Spleen (tissue), 11 donors: ENCODE measurements at regions not wholly inside any gene's neighbourhood (a gene's known extent, or its start where the extent isn't known, plus 50 kb on each side); places are given as distances from the start of the nearest gene placed in this dataset.

ENCODE experiments used
- DNase-seq: peaks from one replicate; pipeline ENCODE4 v3.0.0-alpha.2; 2020
- H3K27ac ChIP-seq, 8 donors: fragments of 200-600 bp; sonication (generic) in 7 of 8; 1 replicate in 4 of 8; 2 replicates in 4 of 8; pipeline versions ENCODE4 v1.5.0 to v1.8.0; 2016 to 2021; ENCODE audit warnings: inconsistent platforms in 4 of 8, mild to moderate bottlenecking in 4 of 8, moderate library complexity in 1 of 8
- H3K27me3 ChIP-seq, 7 donors: fragments of 200-600 bp; sonication (generic) in 6 of 7; replicated peaks in 1 of 7; 1 replicate in 4 of 7; 2 replicates in 3 of 7; pipeline versions ENCODE4 v1.5.0 to v1.8.0; 2016 to 2021; ENCODE audit warnings: inconsistent platforms in 3 of 7, mild to moderate bottlenecking in 1 of 7
- H3K36me3 ChIP-seq, 6 donors: fragments of 200-600 bp; sonication (generic) in 5 of 6; 1 replicate in 4 of 6; 2 replicates in 2 of 6; pipeline versions ENCODE4 v1.5.0 to v1.8.0; 2016 to 2021; ENCODE audit warnings: inconsistent platforms in 2 of 6
- H3K4me1 ChIP-seq, 6 donors: fragments of 200-600 bp; sonication (generic) in 5 of 6; 1 replicate in 3 of 6; 2 replicates in 3 of 6; pipeline versions ENCODE4 v1.5.0 to v1.8.0; 2016 to 2021; ENCODE audit warnings: inconsistent platforms in 3 of 6
- H3K4me3 ChIP-seq, 8 donors: fragments of 200-600 bp; sonication (generic) in 7 of 8; 1 replicate in 4 of 8; 2 replicates in 4 of 8; pipeline versions ENCODE4 v1.5.0 to v1.8.0; 2016 to 2021; ENCODE audit warnings: inconsistent platforms in 4 of 8, mild to moderate bottlenecking in 4 of 8, moderate library complexity in 2 of 8
- H3K9me3 ChIP-seq, 8 donors: fragments of 200-600 bp; sonication (generic) in 7 of 8; 1 replicate in 4 of 8; 2 replicates in 4 of 8; pipeline versions ENCODE4 v1.5.0 to v1.8.0; 2016 to 2021; ENCODE audit warnings: inconsistent platforms in 4 of 8
- POLR2A ChIP-seq, 3 donors: fragments of 450-650 bp; IDR thresholded peaks; one replicate each; pipeline ENCODE4 v1.5.1; 2017; ENCODE audit warnings: antibody characterized with exemption in 3 of 3, mild to moderate bottlenecking in 1 of 3
- POLR2AphosphoS5 ChIP-seq, 3 donors: sonication (generic); formaldehyde crosslinking; IDR thresholded peaks; one replicate each; pipeline ENCODE4 v1.5.1; 2017; ENCODE audit warnings: antibody characterized with exemption in 3 of 3
- WGBS, 5 donors: extraction: QIAGEN DNeasy Blood & Tissue Kit in 3 of 5; methylation state at CpG; one replicate each; pipeline versions ENCODE4 v1.1.5 to v1.1.7; 2013 to 2018; 5-methylcytosine and 5-hydroxymethylcytosine counted together
- intact Hi-C: fragments of 100-400 bp; cut with DNase I; formaldehyde crosslinking; loops from one replicate; pipeline ENCODE4 v1.15.0; 2023; ENCODE audit warnings: low total_unique reads
- TF ChIP-seq, protein P1 (sequence below), 11 experiments: fragments of 200-600 bp in 7 of 11; fragments of 450-650 bp in 4 of 11; sonication (generic) in 4 of 11; IDR thresholded peaks in 8 of 11; conservative IDR thresholded peaks in 3 of 11; 1 replicate in 7 of 11; 2 replicates in 4 of 11; pipeline versions ENCODE4 v1.4.0 to v1.8.0; 2016 to 2021; ENCODE audit warnings: antibody characterized with exemption in 11 of 11, inconsistent platforms in 4 of 11, mild to moderate bottlenecking in 1 of 11
- donor health status: healthy with polysubstance abuse.
- donor health status: DM: no; HTN: no; CAD: no; lungs with moderate emphysema.
- donor health status: DM: no; HTN: no; CAD: no.
- donor health status: Bipolar disorder and iron deficiency.
- donor health status: healthy.
- donor health status: DM: no; HTN: no; CAD: no.
- donor health status: DM: yes; HTN: yes; CAD: no.

DNA sequence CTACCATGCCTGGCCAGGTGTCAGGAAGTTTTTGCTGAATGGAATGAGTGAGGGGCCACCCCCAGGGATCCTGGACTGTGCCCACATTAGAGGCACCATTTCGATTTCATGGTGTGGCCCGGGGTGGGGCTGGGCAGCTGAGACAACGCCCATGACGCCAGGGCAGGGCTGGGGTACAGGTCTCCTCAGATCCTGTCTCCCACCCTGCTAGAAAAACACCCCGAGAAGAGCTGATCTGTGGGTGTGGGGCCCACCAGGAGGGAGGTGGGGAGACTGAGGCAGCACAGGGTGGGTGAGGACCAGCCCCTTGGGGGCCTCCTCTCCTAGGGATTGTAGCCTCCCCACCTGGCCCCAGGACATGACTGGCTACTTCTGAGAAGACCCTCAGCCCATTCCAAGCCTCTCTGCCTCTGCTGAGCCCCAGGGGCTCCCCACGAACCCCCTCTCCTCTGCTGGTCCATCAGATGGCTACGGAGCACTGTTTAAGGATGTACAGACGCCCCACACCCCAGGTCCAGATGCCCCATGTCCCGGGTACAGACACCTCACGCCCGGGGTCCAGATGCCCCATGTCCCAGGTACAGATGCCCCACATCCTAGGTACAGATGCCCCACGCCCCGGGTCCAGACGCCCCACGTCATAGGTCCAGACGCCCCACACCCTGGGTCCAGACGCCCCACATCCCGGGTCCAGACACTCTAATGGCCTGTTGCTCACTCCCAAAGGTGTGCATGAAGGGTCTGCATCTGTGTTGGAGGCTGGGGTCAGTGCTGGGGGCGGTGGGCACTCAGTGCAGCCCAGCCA lies 99.4 kb downstream of the MICALL2 start:
- Histone ChIP-seq H3K27me3 (peaks cover 0 to 40% (median 11%) of the 10 kb centered on the region in 7 donors), H3K27ac (no peak overlapping the region), H3K9me3 (peaks cover 0 to 25% (median 1%) of the 10 kb centered on the region in 8 donors), H3K36me3 (no peaks in the 10 kb centered on the region), H3K4me3 (no peak overlapping the region), H3K4me1 (no peaks in the 10 kb centered on the region)
- TF ChIP-seq POLR2A (IDR thresholded peaks at IDR 0.05): no peak
- no peak for TF ChIP-seq POLR2AphosphoS5 (IDR thresholded peaks at IDR 0.05)
- TF ChIP-seq, protein P1, sequence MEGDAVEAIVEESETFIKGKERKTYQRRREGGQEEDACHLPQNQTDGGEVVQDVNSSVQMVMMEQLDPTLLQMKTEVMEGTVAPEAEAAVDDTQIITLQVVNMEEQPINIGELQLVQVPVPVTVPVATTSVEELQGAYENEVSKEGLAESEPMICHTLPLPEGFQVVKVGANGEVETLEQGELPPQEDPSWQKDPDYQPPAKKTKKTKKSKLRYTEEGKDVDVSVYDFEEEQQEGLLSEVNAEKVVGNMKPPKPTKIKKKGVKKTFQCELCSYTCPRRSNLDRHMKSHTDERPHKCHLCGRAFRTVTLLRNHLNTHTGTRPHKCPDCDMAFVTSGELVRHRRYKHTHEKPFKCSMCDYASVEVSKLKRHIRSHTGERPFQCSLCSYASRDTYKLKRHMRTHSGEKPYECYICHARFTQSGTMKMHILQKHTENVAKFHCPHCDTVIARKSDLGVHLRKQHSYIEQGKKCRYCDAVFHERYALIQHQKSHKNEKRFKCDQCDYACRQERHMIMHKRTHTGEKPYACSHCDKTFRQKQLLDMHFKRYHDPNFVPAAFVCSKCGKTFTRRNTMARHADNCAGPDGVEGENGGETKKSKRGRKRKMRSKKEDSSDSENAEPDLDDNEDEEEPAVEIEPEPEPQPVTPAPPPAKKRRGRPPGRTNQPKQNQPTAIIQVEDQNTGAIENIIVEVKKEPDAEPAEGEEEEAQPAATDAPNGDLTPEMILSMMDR (IDR thresholded peaks at IDR 0.05 in 8 of 11, conservative IDR thresholded peaks at IDR 0.05 in 3 of 11): no peak
- WGBS, 5 donors: 88 to 94% (median 90%) methylated on average over 16 to 19 of the region's 19 CpGs
- intact Hi-C loops: no loop called here
- peak; percentile 59 for DNase-seq

DNA sequence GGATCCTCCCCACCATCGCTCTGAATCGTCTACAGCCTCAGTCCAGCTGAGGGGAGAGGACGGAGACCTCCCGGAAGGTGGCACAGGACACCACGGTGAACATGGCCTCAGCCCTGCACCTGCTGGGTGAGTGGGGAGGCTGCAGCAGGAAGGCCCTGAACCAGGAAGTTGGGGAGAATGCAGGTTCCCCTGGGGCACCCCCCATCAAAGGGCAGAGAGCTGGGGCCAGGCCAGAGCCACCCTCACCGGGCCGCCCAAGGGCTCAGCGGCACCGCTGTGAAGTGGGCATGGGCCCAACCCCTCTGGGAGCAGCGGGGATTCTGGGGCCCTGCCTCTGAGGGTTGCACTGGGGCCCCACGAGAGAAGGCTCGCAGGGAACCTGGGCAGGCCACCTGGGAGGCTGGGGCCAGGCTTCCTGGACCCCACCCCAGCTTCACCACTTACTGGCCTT lies 98.7 kb downstream of the MICALL2 start:
- peak; percentile 72 for DNase-seq
- WGBS, 5 donors: 61 to 100% (median 87%) methylated on average over 1 to 12 of the region's 12 CpGs
- no peak overlapping the region for H3K4me3 ChIP-seq
- H3K9me3 ChIP-seq: peaks cover 0 to 31% (median 7%) of the 10 kb centered on the region in 8 donors
- intact Hi-C loops: no loop called here
- TF ChIP-seq POLR2AphosphoS5 (IDR thresholded peaks at IDR 0.05) (no peak), POLR2A (IDR thresholded peaks at IDR 0.05) (no peak)
- TF ChIP-seq, protein P1 (IDR thresholded peaks at IDR 0.05 in 8 of 11, conservative IDR thresholded peaks at IDR 0.05 in 3 of 11): no peak
- no peaks in the 10 kb centered on the region for H3K36me3 ChIP-seq
- peaks cover 0 to 40% (median 4%) of the 10 kb centered on the region in 7 donors for H3K27me3 ChIP-seq
- no peak overlapping the region for H3K27ac ChIP-seq
- H3K4me1 ChIP-seq: no peaks in the 10 kb centered on the region

DNA sequence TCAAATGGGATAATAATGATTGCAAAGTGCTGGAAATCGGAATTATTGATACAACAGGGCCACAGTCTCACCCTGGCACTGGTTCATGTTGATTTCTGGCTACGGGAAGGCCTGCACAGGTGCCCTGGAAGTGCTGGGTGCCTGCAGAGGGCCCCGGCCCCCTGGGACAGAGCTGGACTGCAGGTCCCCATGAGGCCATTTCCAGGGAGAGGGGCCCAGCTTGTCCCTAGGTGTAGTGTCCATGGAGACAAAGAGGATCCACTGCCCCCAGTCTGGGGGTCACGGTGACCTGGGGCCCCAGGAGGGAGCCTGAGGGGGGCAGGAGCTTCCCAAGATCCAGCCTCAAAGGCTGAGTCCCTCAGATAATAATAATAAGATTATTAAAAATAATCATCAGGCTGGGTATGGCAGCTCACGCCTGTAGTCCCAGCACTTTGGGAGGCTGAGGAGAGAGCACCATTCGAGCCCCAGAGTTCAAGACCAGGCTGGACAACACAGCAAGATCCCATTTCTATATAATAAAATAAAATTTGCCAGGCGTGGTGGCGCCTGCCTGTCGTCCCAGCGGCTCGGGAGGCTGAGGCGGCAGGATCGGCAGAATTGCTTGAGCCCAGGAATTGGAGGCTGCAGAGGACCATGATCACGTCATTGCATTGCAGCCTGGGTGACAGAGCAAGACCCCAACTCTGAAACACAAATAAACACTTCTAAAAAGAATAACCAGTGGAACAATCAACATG lies 98.1 kb downstream of the MICALL2 start:
- no peak for TF ChIP-seq POLR2A (IDR thresholded peaks at IDR 0.05)
- TF ChIP-seq, protein P1 (IDR thresholded peaks at IDR 0.05 in 8 of 11, conservative IDR thresholded peaks at IDR 0.05 in 3 of 11): no peak
- no peak for TF ChIP-seq POLR2AphosphoS5 (IDR thresholded peaks at IDR 0.05)
- Histone ChIP-seq H3K27ac (no peak overlapping the region), H3K4me1 (no peaks in the 10 kb centered on the region), H3K9me3 (peaks cover 0 to 38% (median 12%) of the 10 kb centered on the region in 8 donors), H3K27me3 (peaks cover 0 to 40% (median under 1%) of the 10 kb centered on the region in 7 donors), H3K36me3 (no peaks in the 10 kb centered on the region), H3K4me3 (no peak overlapping the region)
- 83 to 89% (median 88%) methylated on average over 13 to 14 of the region's 14 CpGs for WGBS, 5 donors
- intact Hi-C loops: no loop called here
- peak; percentile 41 for DNase-seq

DNA sequence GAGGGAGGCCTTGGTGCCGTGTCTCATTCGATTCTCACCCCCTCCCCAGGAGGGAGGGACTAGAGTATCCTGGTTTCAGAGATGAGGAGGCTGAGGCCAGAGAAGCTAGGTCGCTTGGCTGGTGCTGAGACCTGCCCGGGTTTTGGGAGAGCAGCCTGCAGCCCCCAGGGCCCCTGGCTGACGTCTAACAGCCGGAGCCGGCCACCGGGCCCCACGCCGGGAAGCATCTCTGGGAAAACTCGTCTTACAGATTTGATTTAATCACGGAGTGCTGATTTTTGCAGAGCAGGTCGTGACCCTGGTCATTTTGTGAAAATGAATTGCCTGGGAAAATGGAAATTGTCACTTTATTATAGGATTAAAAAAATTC lies 97.5 kb downstream of the MICALL2 start:
- H3K9me3 ChIP-seq: peaks cover 0 to 40% (median 13%) of the 10 kb centered on the region in 8 donors
- TF ChIP-seq POLR2A (IDR thresholded peaks at IDR 0.05) (no peak), POLR2AphosphoS5 (IDR thresholded peaks at IDR 0.05) (no peak)
- TF ChIP-seq, protein P1 (IDR thresholded peaks at IDR 0.05 in 8 of 11, conservative IDR thresholded peaks at IDR 0.05 in 3 of 11): no peak
- 31 to 63% (median 54%) methylated on average over 12 to 13 of the region's 13 CpGs for WGBS, 5 donors
- no peak overlapping the region for H3K4me3 ChIP-seq
- H3K4me1 ChIP-seq: no peaks in the 10 kb centered on the region
- no peak for DNase-seq
- H3K27me3 ChIP-seq: peaks cover 0 to 42% (median 2%) of the 10 kb centered on the region in 7 donors
- no peaks in the 10 kb centered on the region for H3K36me3 ChIP-seq
- no peak overlapping the region for H3K27ac ChIP-seq
- intact Hi-C loops: no loop called here
